IPS-NIHi7 (cell line): ENCODE measurements at regions not wholly inside any gene's neighbourhood (a gene's known extent, or its start where the extent isn't known, plus 50 kb on each side); places are given as distances from the start of the nearest gene placed in this dataset.
"Not testable (repeated sequence)": the region's sequence is repeated elsewhere in the genome, so short reads cannot be mapped to it uniquely, and the experiment has no call there.

Source experiments
- DNase-seq: peaks from one replicate; pipeline ENCODE4 v3.0.0; 2012; ENCODE audit warnings: mixed read lengths; ENCODE audit errors: extremely low spot score

DNA sequence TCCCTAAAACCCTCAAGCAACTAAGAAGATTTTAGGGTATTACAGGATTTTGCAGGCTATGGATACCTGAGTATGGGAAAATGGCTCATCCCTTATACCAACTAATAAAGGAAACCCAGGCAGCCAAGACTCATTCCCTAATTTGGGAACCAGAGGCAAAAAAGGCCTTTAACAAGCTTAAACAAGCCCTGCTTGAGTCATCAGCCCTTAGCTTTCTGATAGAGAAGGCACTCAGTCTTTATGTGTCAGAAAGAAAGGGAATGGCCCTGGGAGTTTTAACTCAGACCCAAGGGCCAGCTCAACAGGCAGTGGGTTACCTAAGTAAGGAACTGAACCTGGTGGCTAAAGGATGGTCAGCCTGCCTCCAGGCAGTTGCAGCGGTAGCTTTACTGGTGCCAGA lies 96.9 kb upstream of the RMP24 start:
- peak; percentile 8 for DNase-seq

DNA sequence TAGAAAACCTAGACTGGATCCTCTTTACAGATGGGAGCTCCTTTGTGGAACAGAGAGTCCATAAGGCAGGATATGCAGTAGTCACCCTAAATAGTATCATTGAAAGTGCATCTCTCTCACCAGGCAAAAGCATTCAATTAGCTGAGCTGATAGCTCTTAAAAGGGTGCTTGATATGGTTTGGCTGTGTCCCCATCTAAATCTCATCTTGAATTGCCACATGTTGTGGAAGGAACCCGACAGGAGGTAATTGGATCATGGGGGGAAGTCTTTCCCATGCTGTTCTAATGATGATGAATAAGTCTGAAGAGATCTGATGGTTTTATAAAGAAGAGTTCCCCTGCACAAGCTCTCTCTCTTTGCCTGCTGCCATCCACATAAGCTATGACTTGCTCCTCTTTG lies 96.2 kb upstream of the RMP24 start:
- DNase-seq: no peak

DNA sequence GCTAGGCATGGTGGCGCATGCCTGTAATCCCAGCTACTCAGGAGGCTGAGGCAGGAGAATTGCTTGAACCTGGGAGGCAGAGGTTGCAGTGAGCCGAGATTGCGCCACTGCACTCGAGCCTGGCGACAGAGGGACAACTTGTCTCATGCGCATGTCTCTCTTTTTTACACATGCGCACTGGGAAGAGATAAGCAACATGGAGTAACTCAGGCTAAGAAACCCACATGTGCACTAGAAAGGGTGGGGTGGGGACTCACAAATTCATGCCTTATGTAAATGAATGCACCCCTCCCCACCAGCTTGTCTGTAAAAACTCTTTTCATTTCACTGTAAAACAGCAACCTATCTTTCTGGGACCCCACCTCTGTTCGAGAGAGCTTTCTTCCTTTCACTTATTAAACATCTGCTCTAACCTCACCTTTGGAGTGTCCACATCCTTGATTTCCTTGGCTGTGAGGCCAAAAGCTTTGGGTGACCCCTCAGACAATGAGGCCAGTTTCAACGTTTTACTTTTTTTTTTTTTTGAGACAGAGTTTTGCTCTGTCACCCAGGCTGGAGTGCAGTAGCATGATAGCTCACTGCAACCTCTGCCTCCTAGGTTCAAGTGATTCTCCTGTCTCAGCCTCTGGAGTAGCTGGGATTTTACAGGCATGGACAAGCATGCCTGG lies 91.6 kb upstream of the RMP24 start:
- peak; percentile 5 for DNase-seq

DNA sequence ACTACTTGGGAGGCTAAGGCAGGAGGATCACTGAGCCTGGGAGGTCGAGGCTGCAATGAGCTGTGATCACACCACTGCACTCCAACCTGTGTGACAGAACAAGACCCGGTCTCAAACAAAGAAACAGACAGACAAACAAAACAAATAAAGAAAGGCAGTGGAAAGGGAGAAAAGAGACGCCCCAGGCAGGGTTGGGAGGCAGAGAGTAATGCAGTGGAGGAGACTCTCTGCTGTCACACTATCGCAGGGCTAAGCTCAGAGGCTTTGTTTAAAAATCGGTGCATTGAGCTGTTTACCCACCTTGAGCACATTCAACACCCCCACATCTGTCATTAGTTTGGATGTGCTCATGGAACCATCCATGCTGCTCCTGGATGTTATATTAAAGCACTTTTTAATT lies 84.2 kb upstream of the RMP24 start:
- DNase-seq: no peak

DNA sequence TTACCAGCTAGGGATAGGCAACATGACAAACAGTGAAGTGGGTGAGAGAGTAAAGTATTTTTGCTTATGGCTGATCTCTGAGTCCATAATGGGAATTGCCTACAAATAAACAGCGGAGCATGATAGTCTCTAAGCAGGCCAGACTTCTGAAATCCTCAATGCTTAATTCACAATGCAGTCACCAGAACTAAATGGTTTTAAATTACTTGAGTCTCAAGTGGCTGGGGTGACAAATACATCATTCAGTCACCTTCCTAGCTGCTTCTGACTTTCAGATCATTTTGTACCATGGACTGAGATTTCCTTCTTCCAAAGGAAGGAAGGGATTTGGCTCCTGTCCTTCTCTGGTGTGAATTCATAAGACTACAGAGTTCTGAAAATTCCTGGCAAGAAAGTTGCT lies 82.8 kb upstream of the RMP24 start:
- no peak for DNase-seq

DNA sequence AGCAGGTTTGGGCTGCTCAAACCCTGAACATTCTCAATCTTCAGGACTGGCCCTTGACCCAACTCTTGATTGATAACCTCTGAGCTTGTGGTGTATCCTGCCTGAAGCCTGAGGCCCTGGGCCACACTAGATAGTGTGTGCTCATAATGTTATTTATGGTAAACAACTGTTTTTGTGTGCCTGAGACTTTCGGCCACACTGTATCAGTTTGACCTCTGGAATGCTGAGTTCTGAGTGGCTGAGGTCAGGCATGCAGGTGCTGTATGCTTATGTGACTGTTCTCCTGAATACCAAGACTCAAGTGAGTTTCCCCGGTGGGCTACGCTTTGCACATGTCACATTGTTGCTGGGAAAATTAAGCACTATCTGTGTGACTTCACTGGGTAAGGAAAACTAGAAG lies 82.2 kb upstream of the RMP24 start:
- DNase-seq: no peak

DNA sequence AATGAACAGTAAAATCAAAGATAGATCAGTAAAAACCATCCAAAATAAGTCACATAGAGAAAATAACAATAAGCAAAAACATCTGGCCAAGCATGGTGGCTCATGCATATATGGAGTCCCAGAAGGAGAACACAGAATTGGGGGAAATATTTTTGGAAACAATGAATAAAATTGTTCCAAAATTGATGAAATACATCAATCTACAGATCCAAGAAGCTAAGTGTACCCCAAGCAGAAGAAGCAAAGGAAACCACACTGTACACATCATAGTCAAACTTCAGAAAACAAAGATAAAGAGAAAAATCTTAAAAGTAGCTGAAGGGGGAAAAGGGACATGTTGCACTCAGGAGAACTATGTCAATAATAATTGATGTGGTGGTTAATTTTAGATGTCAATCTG lies 80.4 kb upstream of the RMP24 start:
- DNase-seq: no peak

DNA sequence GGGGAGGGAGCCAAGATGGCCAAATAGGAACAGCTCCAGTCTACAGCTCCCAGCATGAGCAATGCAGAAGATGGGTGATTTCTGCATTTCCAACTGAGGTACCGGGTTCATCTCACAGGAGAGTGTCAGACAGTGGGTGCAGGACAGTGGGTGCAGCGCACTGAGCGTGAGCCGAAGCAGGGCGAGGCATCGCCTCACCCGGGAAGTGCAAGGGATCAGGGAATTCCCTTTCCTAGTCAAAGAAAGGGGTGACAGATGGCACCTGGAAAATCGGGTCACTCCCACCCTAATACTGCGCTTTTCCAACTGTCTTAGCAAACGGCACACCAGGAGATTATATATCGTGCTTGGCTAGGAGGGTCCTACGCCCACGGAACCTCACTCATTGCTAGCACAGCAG lies 75.0 kb upstream of the RMP24 start:
- DNase-seq: not testable (repeated sequence)

DNA sequence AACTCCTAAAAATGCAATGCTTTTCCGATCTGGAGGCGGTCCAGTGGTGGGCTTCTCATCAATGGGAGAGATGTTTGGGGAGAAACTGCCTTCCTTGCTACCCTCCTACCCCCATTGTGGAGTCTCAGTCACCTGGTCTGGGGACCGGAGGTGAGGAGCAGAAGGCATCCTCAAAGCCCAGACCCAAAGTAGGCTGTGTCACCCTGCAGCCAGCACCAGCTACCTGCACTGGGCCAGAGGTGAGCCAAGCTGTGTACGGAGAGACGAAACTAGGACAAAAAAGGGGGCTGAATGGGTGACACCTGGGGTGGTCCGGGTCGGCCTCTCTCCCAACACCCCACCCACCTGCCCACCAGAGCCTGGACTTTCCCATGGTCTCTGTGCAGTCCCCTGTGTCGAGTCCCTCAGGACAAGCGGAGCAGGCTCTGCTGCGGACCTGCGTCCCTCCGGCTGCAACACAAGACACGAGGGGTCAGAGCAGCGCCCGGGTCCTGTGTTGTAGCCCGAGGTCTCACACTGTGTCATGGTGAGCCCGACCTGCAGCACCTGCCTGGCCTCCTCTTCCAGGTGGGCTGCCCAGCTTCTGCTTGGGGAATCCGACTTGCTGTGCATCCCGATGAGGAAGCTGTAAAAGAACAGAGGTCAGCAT lies 68.0 kb upstream of the RMP24 start:
- no peak for DNase-seq

DNA sequence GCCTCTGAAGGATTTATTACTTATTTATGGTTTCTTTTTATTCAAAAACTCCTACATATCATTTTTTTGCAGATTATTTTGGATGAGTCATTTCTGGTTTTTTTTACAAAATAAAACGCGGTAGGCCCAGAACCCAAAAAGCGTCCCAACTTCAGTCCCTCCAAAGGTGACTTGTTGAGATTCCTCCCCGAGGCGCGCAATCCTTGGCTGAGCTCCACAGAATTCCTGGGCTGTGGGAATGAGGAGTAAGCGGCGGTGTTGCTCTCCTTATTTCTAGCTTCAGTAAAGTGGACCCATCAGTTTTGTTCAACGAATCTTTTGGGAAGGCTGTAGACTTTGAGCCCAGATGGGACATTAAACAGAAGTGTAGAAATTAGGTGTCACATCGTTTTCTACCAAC lies 67.0 kb upstream of the RMP24 start:
- DNase-seq: no peak

DNA sequence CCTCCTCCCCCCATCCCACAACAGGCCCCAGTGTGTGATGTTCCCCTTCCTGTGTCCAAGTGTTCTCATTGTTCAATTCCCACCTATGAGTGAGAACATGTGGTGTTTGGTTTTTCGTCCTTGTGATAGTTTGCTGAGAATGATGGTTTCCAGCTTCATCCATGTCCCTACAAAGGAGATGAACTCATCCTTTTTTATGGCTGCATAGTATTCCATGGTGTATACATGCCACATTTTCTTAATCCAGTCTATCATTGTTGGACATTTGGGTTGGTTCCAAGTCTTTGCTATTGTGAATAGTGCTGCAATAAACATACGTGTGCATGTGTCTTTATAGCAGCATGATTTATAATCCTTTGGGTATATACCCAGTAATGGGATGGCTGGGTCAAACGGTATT lies 66.2 kb upstream of the RMP24 start:
- DNase-seq: not testable (repeated sequence)

DNA sequence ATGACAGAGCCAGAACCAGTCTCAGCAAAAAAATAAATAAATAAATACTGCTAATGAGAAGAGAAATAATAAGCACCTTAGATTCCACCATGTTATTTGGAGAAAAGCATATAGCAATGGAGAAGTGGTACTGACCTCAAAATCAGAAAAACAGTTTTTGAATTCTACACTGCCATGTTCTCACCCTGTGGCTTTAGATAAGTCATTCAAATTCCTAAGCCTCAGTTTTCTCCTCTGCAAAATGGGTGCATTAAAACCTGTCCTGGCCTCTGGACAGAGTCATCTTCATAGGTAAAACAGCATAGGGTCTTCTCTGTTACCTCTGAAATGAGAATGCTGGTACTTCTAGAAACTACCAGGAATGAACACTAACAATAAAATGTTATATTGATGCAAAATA lies 62.2 kb upstream of the RMP24 start:
- no peak for DNase-seq

DNA sequence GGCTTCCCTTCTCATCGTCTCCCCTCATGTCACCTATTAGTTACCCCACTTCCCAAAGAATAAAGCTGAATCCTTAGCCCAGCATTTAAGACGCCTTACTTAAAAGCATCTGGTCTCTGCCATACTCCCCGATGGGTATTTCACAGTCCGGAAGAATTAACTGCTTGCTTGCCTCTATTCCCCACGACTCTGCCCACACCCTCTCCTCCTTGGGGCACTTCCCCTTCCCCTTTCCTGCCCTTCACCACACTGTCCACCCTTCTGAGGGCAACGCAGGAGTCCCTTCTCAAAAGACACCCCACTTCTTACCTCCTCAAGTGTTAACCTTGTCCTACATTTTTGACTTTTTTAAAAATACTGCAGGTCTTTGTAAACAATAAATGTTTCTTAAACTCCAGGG lies 60.1 kb upstream of the RMP24 start:
- DNase-seq: no peak

DNA sequence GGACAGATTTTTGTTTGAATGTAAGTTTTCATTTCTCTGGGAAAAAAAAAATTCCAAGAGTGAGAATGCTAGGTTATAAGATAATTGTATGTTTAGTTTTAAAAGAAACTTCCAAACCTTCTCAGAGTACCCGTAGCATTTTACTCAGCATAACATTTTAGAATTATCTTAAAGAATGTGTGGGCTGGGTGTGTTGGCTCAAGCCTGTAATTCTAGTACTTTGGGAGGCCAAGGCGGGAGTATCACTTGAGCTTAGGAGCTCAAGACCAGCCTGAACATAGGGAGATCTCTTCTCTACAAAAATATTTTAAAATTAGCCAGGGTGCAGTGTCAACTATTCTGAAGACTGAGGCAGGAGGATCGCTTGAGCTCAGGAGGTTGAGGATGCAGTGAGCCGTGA lies 57.4 kb upstream of the RMP24 start:
- no peak for DNase-seq

DNA sequence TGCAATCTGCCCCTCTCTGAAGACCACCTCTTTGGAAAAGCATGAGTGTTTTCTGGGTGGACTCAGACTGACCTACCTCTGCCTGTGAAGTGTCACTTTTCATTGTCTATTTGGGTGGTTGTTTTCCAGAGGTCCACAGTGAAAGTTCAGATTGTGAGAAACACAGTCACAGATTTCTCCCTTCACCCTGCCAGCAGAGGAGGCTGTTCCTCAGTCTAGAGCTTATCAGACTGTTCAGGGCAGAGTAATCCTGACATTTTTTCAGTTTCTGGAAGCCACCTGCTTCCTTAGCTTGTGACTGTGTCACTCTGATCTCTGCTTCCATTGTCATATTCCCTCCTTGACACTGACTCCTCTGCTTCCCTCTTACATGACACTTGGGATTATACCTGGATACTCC lies 55.4 kb upstream of the RMP24 start:
- DNase-seq: no peak

DNA sequence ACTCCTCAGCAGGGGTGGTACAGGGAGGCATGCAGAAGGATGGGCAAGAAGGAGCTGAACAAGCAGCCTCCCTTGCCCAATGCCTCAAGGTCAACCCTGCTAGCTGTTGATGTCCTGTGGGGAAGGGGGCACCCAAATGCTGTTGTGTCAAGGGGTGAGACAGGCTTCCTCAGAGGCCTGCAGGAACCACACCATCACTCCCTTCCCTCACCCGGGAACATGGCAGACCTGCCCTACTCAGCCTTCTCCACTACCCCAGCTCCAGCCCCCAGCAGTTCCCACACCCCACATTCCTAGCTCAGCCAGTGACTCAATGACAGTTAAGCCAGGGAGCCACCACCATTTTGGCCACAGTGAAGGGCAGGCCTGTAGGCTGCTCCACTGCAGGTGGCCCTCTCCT lies 53.9 kb upstream of the RMP24 start:
- DNase-seq: no peak

DNA sequence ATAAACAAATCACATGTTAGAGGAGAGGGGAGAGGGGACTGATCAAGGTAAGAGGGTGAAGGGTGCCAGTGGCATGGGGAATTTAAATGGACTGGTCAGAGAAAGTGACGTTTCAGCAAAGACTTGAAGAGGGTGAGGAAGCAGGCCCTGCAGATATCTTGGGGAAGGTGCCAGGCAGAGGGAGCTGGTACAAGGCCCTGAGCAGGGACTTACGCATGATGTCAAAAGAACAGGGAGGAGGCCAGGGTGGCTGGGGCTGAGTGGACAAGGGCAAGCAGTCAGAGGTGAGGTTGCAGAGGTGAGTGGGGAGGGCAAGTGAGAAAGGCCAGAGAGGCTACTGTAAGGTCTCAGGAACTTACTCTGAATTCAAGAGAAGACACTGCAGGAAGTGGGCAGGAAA lies 53.3 kb upstream of the RMP24 start:
- no peak for DNase-seq

DNA sequence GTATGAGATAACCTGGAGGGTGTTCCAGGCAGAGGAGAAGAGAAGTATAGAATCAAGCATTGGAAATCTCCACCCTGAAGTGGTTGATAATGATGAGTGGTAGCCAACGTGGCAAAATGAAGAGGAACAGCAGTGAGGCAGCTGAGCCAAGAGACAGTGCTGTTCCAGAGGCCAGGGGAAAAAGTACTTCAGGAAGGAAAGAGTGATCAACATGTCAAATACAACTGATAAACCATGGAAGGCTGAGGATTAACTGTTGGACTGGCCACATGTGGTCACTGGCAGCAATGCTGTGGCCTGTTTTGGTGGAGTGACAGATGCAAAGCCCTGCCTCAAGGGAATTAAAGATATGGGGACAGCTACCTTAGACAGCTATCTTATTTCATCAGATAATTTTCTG lies 51.9 kb upstream of the RMP24 start:
- DNase-seq: no peak
